ENCODE measurements at regions not wholly inside any gene's neighbourhood (a gene's known extent, or its start where the extent isn't known, plus 50 kb on each side); places are given as distances from the start of the nearest gene placed in this dataset.

DNA sequence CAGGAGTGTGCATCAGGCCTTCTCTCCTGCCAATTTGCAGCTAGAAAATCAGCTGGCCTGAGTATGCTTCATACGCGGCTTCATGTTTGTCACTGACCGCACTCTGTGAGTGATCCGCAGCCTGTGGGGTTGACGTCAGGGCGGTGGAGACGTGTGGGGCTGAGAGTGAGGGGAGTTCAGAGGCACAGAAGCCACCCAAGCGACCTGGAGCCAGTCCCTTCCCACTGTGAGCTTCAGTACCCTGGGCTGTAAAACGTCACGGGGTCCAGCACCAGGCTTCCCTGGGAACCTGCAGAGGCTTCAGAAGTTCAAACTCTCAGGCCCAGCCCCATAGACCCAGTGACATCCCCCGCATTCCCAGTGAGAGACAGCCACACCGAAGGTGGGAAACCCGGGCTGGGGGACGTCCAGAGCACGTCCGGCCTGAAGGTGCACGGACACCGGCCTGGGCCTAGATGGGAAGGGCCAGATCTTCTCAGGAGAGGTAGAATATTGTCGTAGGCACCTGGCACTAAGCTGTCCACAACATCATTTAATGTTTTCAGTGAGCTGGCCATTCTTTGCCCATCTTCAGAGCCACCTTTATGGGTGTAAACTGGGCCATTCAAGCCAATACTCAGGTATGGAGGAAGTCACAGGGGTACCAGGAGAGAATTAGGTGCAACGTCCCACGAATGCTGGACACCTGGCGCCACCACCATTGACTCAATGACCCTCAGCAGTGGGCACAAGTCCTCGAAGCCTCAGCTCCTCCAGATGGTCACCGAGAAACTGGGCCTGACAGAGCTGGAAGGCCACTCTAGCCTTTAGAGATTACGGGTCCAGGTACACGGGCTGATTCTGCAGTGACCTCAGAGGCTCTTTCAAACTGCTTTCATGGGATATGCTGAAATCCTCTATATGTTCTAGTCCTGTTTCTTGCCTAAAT lies 235.6 kb upstream of the MYT1L start:
- TF ChIP-seq, protein P1, sequence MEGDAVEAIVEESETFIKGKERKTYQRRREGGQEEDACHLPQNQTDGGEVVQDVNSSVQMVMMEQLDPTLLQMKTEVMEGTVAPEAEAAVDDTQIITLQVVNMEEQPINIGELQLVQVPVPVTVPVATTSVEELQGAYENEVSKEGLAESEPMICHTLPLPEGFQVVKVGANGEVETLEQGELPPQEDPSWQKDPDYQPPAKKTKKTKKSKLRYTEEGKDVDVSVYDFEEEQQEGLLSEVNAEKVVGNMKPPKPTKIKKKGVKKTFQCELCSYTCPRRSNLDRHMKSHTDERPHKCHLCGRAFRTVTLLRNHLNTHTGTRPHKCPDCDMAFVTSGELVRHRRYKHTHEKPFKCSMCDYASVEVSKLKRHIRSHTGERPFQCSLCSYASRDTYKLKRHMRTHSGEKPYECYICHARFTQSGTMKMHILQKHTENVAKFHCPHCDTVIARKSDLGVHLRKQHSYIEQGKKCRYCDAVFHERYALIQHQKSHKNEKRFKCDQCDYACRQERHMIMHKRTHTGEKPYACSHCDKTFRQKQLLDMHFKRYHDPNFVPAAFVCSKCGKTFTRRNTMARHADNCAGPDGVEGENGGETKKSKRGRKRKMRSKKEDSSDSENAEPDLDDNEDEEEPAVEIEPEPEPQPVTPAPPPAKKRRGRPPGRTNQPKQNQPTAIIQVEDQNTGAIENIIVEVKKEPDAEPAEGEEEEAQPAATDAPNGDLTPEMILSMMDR (IDR thresholded peaks at IDR 0.05): no peak
- TF ChIP-seq POLR2A (IDR thresholded peaks at IDR 0.05): no peak

All from uterus (tissue), 2 donors.